ENCODE measurements at regions not wholly inside any gene's neighbourhood (a gene's known extent, or its start where the extent isn't known, plus 50 kb on each side); places are given as distances from the start of the nearest gene placed in this dataset.

DNA sequence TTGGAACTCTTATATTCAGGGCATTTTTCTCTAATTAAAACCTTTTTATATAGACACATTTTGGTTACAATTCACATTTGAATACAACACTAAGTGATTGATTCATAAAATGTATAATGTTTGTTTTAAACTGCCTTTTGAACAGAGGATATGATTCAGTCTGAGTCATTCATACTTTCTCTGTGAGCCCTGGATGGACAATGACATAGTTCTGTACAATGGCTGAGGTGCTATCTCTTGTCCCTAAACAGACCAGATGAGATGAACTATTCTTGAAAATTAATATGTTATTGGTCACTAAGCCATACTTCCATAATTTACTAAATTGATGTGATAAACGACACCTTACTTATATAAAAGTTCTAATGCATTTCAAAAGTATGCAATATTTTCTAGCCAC lies 199.7 kb upstream of the ATXN7L3B start:
- H3K4me3 ChIP-seq (ENCODE audit: low read depth, low read length): no peak overlapping the region
- DNase-seq (ENCODE audit: low read depth): no peak
- TF ChIP-seq, protein P1, sequence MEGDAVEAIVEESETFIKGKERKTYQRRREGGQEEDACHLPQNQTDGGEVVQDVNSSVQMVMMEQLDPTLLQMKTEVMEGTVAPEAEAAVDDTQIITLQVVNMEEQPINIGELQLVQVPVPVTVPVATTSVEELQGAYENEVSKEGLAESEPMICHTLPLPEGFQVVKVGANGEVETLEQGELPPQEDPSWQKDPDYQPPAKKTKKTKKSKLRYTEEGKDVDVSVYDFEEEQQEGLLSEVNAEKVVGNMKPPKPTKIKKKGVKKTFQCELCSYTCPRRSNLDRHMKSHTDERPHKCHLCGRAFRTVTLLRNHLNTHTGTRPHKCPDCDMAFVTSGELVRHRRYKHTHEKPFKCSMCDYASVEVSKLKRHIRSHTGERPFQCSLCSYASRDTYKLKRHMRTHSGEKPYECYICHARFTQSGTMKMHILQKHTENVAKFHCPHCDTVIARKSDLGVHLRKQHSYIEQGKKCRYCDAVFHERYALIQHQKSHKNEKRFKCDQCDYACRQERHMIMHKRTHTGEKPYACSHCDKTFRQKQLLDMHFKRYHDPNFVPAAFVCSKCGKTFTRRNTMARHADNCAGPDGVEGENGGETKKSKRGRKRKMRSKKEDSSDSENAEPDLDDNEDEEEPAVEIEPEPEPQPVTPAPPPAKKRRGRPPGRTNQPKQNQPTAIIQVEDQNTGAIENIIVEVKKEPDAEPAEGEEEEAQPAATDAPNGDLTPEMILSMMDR (conservative IDR thresholded peaks at IDR 0.05; ENCODE audit: low read depth, low read length): no peak

DNA sequence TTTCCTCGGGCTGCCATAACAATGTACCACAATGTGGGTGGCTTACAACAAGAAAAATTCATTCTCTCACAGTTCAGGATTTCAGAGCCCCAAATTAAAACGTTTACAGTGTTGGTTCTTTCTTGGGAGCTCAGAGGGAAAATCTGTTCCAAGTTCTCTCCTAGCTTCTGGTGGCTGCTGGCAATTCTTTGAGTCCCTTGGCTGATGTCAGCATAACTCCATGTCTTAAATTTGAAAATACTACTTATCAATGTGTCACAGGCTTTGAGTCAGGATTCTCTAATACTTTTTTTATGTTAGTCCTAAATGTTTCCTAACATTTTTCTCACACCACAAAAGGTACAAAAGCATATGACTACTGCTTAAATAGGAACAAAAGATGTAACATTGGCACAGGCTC lies 198.4 kb upstream of the ATXN7L3B start:
- no peak overlapping the region for H3K4me3 ChIP-seq (ENCODE audit: low read depth, low read length)
- TF ChIP-seq, protein P1 (conservative IDR thresholded peaks at IDR 0.05; ENCODE audit: low read depth, low read length): no peak
- no peak for DNase-seq (ENCODE audit: low read depth)

DNA sequence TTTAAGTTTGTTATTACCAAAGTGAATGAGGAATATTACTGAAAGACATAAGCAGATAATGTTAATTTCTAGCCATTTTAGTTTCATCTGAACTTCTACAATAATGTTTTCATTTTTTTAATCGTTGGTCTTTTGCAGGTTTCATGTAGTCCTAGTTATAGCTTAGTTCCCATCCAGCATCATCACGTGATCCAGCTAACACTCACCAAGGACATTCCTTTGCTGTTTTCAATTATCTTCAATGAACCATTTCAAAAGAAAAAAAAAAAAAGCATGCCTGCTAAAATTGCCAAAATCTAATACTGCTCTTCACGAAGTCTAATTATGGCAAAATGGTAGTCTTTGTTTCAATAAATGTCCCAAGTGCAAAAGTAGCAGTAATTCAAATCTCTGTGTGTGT lies 187.7 kb upstream of the ATXN7L3B start:
- no peak for DNase-seq (ENCODE audit: low read depth)
- TF ChIP-seq, protein P1 (conservative IDR thresholded peaks at IDR 0.05; ENCODE audit: low read depth, low read length): no peak
- H3K4me3 ChIP-seq (ENCODE audit: low read depth, low read length): no peak overlapping the region

DNA sequence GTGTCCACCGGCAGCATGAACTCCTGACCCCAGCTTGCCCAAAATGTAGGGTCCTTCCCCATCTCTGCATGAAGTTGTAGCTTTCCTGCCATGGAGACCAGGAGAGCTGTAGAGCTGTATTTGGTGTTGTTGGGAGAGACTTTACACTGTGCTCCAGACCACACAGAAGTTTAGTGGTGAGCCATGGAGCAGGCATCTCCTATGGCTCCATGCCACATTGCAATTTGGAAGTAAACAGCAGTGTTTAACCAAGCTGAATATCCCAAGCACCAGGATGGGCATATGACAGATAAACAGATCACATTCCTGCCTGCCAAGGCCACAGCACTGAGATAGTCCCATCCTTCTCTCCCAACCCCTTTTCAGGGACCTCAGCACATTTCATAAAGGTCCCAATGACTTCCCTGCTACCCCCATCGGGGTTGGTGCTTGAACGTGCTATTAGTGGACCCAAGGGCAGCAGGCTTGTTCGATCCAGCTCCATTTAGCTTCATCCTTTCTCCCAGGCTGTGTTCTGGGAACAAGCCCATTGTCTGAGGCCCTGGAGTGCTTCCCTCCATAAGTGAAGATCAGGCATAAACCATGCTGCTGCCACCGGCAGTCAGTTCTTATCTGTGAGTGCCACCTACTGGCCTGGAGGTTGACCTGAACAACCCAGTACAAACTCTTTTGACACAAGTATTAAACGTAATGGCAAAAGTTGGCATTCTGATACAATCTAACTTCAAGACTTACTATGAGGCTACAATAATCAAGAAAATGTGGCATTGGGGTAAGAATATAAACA lies 172.3 kb upstream of the ATXN7L3B start:
- DNase-seq (ENCODE audit: low read depth): no peak
- TF ChIP-seq, protein P1 (conservative IDR thresholded peaks at IDR 0.05; ENCODE audit: low read depth, low read length): peak; percentile 65
- no peak overlapping the region for H3K4me3 ChIP-seq (ENCODE audit: low read depth, low read length)

DNA sequence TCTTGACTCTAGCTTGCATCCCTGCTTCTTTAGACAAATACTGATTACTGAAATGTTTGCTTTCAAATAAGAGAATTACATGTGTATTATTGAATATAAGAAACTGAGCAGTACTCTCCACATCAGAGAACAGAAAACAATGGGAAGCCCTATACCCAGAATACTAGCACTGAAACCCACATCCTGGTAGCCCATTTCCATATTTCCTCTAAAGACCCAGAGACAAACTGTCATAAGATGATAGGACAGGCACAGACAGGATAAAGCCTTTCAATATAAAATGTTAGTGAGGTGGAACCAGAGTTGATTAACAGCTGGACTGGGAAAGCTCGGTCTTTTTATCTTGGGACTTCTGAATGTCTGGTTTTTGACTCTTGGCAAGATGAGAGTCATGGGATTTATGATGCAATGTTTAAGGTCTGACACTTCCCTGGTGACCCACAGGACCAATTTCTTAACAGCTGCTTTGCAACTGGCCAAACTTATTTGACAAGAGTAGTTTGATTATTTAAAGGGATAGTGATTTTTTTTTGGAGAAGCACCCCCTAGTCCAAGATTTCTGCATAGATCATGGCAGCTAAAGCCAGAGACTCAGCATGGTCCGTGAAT lies 166.9 kb upstream of the ATXN7L3B start:
- TF ChIP-seq, protein P1 (conservative IDR thresholded peaks at IDR 0.05; ENCODE audit: low read depth, low read length): no peak
- H3K4me3 ChIP-seq (ENCODE audit: low read depth, low read length): no peak overlapping the region

DNA sequence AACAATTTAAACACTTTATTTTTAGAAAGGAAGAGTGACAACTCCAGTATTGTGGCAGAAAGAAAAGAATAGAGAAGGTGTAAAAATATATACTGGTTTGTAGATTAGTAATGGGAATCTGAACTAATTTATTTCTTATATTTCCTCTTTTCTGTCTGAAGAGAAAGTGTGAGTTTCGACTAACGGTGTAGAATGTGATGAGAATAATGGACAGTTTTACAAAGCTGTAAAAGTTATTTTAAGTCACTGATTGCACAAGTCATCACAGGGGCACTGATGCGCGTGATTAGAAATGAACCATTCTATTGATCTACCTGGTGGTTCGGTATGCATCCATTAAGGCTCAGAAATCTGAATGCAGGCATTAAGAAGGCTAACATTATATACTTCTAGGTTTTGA lies 158.5 kb upstream of the ATXN7L3B start:
- no peak overlapping the region for H3K4me3 ChIP-seq (ENCODE audit: low read depth, low read length)
- TF ChIP-seq, protein P1 (conservative IDR thresholded peaks at IDR 0.05; ENCODE audit: low read depth, low read length): no peak
- no peak for DNase-seq (ENCODE audit: low read depth)

More for the DNA sequence above, 166.9 kb upstream of the ATXN7L3B start:
- no peak for DNase-seq (ENCODE audit: low read depth)
